ENCODE measurements at regions not wholly inside any gene's neighbourhood (a gene's known extent, or its start where the extent isn't known, plus 50 kb on each side); places are given as distances from the start of the nearest gene placed in this dataset.

GRCh38 chr17:69732272-69732918 lies 317.9 kb downstream of the MAP2K6 start:
- Mint-ChIP-seq H3K9me3 (peaks cover 0 to 8% (median 3%) of the 10 kb centered on the region in 9 donors), H3K27ac (no peak overlapping the region), H3K4me1 (no peaks in the 10 kb centered on the region), H3K4me3 (no peak overlapping the region), H3K36me3 (no peaks in the 10 kb centered on the region), H3K27me3 (peaks cover 0 to 4% (median 0%) of the 10 kb centered on the region in 5 donors)
- POLR2A ChIA-PET, result no interaction called here
- DNase-seq (no peak), ATAC-seq (no peak)

GRCh38 chr17:69733171-69734012 lies 318.9 kb downstream of the MAP2K6 start:
- Mint-ChIP-seq H3K27me3 (peaks cover 0 to 4% (median 0%) of the 10 kb centered on the region in 5 donors), H3K36me3 (peaks cover 0 to 6% (median 0%) of the 10 kb centered on the region in 3 donors), H3K9me3 (peaks cover 0 to 18% (median 7%) of the 10 kb centered on the region in 9 donors), H3K27ac (no peak overlapping the region), H3K4me3 (no peak overlapping the region), H3K4me1 (peaks cover 0 to under 1% (median 0%) of the 10 kb centered on the region in 4 donors)
- ATAC-seq (no peak), DNase-seq (no peak)
- POLR2A ChIA-PET, result no interaction called here

GRCh38 chr17:69734656-69735055 lies 320.2 kb downstream of the MAP2K6 start:
- H3K4me3 Mint-ChIP-seq, result no peak overlapping the region
- peaks cover 0 to 1% (median 0%) of the 10 kb centered on the region in 4 donors for H3K4me1 Mint-ChIP-seq
- ATAC-seq (no peak), DNase-seq (no peak)
- H3K27me3 Mint-ChIP-seq, result peaks cover 0 to 4% (median 0%) of the 10 kb centered on the region in 5 donors
- no peak overlapping the region for H3K27ac Mint-ChIP-seq
- POLR2A ChIA-PET, result no interaction called here
- peaks cover 0 to 8% (median 0%) of the 10 kb centered on the region in 3 donors for H3K36me3 Mint-ChIP-seq
- H3K9me3 Mint-ChIP-seq, result peaks cover 0 to 23% (median 8%) of the 10 kb centered on the region in 9 donors

GRCh38 chr17:69735285-69735684 lies 320.8 kb downstream of the MAP2K6 start:
- H3K27me3 Mint-ChIP-seq, result peaks cover 0 to 4% (median 0%) of the 10 kb centered on the region in 5 donors
- POLR2A ChIA-PET, result no interaction called here

GRCh38 chr17:69743091-69743490 lies 328.6 kb downstream of the MAP2K6 start:
- Mint-ChIP-seq H3K27ac (no peak overlapping the region), H3K4me3 (no peak overlapping the region), H3K36me3 (peaks cover 0 to 10% (median 0%) of the 10 kb centered on the region in 3 donors), H3K27me3 (peaks cover 0 to 20% (median 3%) of the 10 kb centered on the region in 5 donors), H3K4me1 (peaks cover 0 to 1% (median 0%) of the 10 kb centered on the region in 4 donors), H3K9me3 (peaks cover 1 to 26% (median 8%) of the 10 kb centered on the region in 9 donors)
- POLR2A ChIA-PET, result no interaction called here
- DNase-seq (no peak), ATAC-seq (no peak)

More at GRCh38 chr17:69735285-69735684, 320.8 kb downstream of the MAP2K6 start:
- Mint-ChIP-seq H3K9me3 (peaks cover 2 to 23% (median 10%) of the 10 kb centered on the region in 9 donors), H3K27ac (no peak overlapping the region), H3K4me1 (peaks cover 0 to 1% (median 0%) of the 10 kb centered on the region in 4 donors), H3K4me3 (no peak overlapping the region), H3K36me3 (peaks cover 0 to 8% (median 0%) of the 10 kb centered on the region in 3 donors)
- DNase-seq, result no peak
- no peak for ATAC-seq

GRCh38 chr17:69744512-69745070 lies 330.1 kb downstream of the MAP2K6 start:
- POLR2A ChIA-PET, result no interaction called here
- peaks cover 0 to 20% (median 3%) of the 10 kb centered on the region in 5 donors for H3K27me3 Mint-ChIP-seq
- no peak for DNase-seq
- no peaks in the 10 kb centered on the region for H3K4me1 Mint-ChIP-seq
- no peak overlapping the region for H3K27ac Mint-ChIP-seq
- ATAC-seq, result no peak
- peaks cover 0 to 5% (median 0%) of the 10 kb centered on the region in 3 donors for H3K36me3 Mint-ChIP-seq
- no peak overlapping the region for H3K4me3 Mint-ChIP-seq
- H3K9me3 Mint-ChIP-seq, result peaks cover 0 to 21% (median 8%) of the 10 kb centered on the region in 9 donors

GRCh38 chr17:69749911-69750310 lies 325.1 kb upstream of the KCNJ16 start:
- ATAC-seq (no peak), DNase-seq (no peak)
- Mint-ChIP-seq H3K9me3 (peaks cover 0 to 22% (median 9%) of the 10 kb centered on the region in 9 donors), H3K4me3 (no peak overlapping the region), H3K4me1 (no peaks in the 10 kb centered on the region), H3K27ac (no peak overlapping the region), H3K36me3 (no peaks in the 10 kb centered on the region), H3K27me3 (peaks cover 0 to 12% (median 0%) of the 10 kb centered on the region in 5 donors)
- POLR2A ChIA-PET, result no interaction called here

- no peak for DNase-seq
- no peak overlapping the region for H3K4me3 Mint-ChIP-seq
- peaks cover 0 to 9% (median 0%) of the 10 kb centered on the region in 9 donors for H3K9me3 Mint-ChIP-seq
- no peak for ATAC-seq
- no peaks in the 10 kb centered on the region for H3K36me3 Mint-ChIP-seq
- H3K27ac Mint-ChIP-seq, result no peak overlapping the region
- peaks cover 0 to 2% (median 0%) of the 10 kb centered on the region in 4 donors for H3K4me1 Mint-ChIP-seq
- H3K27me3 Mint-ChIP-seq, result peaks cover 0 to 13% (median 5%) of the 10 kb centered on the region in 5 donors
- POLR2A ChIA-PET, result no interaction called here
These were observed 317.2 kb upstream of the KCNJ16 start for GRCh38 chr17:69757688-69758430.

- Mint-ChIP-seq H3K4me1 (peaks cover 0 to 2% (median 0%) of the 10 kb centered on the region in 4 donors), H3K4me3 (no peak overlapping the region), H3K27me3 (peaks cover 0 to 12% (median 5%) of the 10 kb centered on the region in 5 donors), H3K27ac (no peak overlapping the region), H3K9me3 (peaks cover 0 to 9% (median 0%) of the 10 kb centered on the region in 9 donors), H3K36me3 (no peaks in the 10 kb centered on the region)
- DNase-seq, result no peak
- ATAC-seq, result no peak
- POLR2A ChIA-PET, result no interaction called here
These were observed 314.5 kb upstream of the KCNJ16 start for GRCh38 chr17:69760562-69760961.

GRCh38 chr17:69761011-69761410 lies 314.0 kb upstream of the KCNJ16 start:
- no peak for DNase-seq
- ATAC-seq, result no peak
- H3K4me1 Mint-ChIP-seq, result peaks cover 0 to 2% (median 0%) of the 10 kb centered on the region in 4 donors
- H3K4me3 Mint-ChIP-seq, result no peak overlapping the region
- POLR2A ChIA-PET, result no interaction called here
- no peak overlapping the region for H3K27ac Mint-ChIP-seq
- no peaks in the 10 kb centered on the region for H3K36me3 Mint-ChIP-seq
- peaks cover 0 to 9% (median 0%) of the 10 kb centered on the region in 9 donors for H3K9me3 Mint-ChIP-seq
- peaks cover 0 to 12% (median 5%) of the 10 kb centered on the region in 5 donors for H3K27me3 Mint-ChIP-seq

- DNase-seq (no peak), ATAC-seq (no peak)
- H3K4me3 Mint-ChIP-seq, result no peak overlapping the region
- POLR2A ChIA-PET, result no interaction called here
- peaks cover 0 to 2% (median 0%) of the 10 kb centered on the region in 4 donors for H3K4me1 Mint-ChIP-seq
- no peaks in the 10 kb centered on the region for H3K36me3 Mint-ChIP-seq
- peaks cover 0 to 12% (median 5%) of the 10 kb centered on the region in 5 donors for H3K27me3 Mint-ChIP-seq
- H3K27ac Mint-ChIP-seq, result no peak overlapping the region
- H3K9me3 Mint-ChIP-seq, result peaks cover 0 to 9% (median 0%) of the 10 kb centered on the region in 9 donors
These were observed 313.2 kb upstream of the KCNJ16 start for GRCh38 chr17:69761767-69762321.

- Mint-ChIP-seq H3K36me3 (no peaks in the 10 kb centered on the region), H3K9me3 (peaks cover 0 to 9% (median 0%) of the 10 kb centered on the region in 9 donors), H3K4me1 (peaks cover 0 to 2% (median 0%) of the 10 kb centered on the region in 4 donors), H3K27me3 (peaks cover 0 to 12% (median 5%) of the 10 kb centered on the region in 5 donors), H3K4me3 (no peak overlapping the region), H3K27ac (no peak overlapping the region)
- no peak for ATAC-seq
- POLR2A ChIA-PET, result no interaction called here
- no peak for DNase-seq
These were observed 312.7 kb upstream of the KCNJ16 start for GRCh38 chr17:69762359-69762758.
